Ovary (tissue), 7 donors: ENCODE measurements at regions not wholly inside any gene's neighbourhood (a gene's known extent, or its start where the extent isn't known, plus 50 kb on each side); places are given as distances from the start of the nearest gene placed in this dataset.

ENCODE experiments used
- DNase-seq, 5 donors: peaks; one replicate each; pipeline ENCODE4 v3.0.0-alpha.2; 2019 to 2020
- H3K27ac ChIP-seq, 2 donors: fragments of 200-600 bp; one replicate each; pipeline versions ENCODE4 v1.5.1 to v1.8.0; 2019 to 2022
- H3K27me3 ChIP-seq: fragments of 200-600 bp; one replicate; pipeline ENCODE4 v1.8.0; 2022
- H3K36me3 ChIP-seq: fragments of 200-600 bp; sonication (generic); one replicate; pipeline ENCODE4 v1.5.1; 2019
- H3K4me1 ChIP-seq: one replicate; pipeline ENCODE4 v1.8.1; 2013; ENCODE audit warnings: mild to moderate bottlenecking, moderate library complexity; ENCODE audit not compliant: insufficient read depth
- H3K4me3 ChIP-seq: fragments of 200-600 bp; sonication (generic); one replicate; pipeline ENCODE4 v1.5.1; 2017
- H3K9me3 ChIP-seq, 2 donors: fragments of 200-600 bp in 1 of 2; sonication (generic) in 1 of 2; one replicate each; pipeline versions ENCODE4 v1.5.1 to v1.8.1; 2013 to 2019; ENCODE audit warnings: mild to moderate bottlenecking in 1 of 2, moderate library complexity in 1 of 2
- CTCF ChIP-seq, 3 donors: fragments of 450-650 bp in 2 of 3; fragments of 200-600 bp in 1 of 3; IDR thresholded peaks; one replicate each; pipeline versions ENCODE4 v1.5.1 to v1.8.0; 2016 to 2022; ENCODE audit warnings: antibody characterized with exemption in 3 of 3, mild to moderate bottlenecking in 1 of 3
- EP300 ChIP-seq: sonication (generic); formaldehyde crosslinking; IDR thresholded peaks from one replicate; pipeline ENCODE4 v1.6.1; 2017; ENCODE audit warnings: antibody characterized with exemption
- POLR2A ChIP-seq: fragments of 450-650 bp; IDR thresholded peaks from one replicate; pipeline ENCODE4 v1.6.1; 2017; ENCODE audit warnings: antibody characterized with exemption, mild to moderate bottlenecking, moderate library complexity
- WGBS, 3 donors: extraction: QIAGEN DNeasy Blood & Tissue Kit in 1 of 3; methylation state at CpG; one replicate each; pipeline versions ENCODE4 v1.1.5 to v1.1.7; 2013 to 2017; 5-methylcytosine and 5-hydroxymethylcytosine counted together
- intact Hi-C, 4 donors: fragments of 100-400 bp; cut with DNase I; formaldehyde crosslinking; loops; one replicate each; pipeline versions ENCODE4 v1.11.0 to v1.15.1; 2022 to 2023
- donor health status: DM: no; HTN: no; CAD: no; lungs with moderate emphysema.
- donor health status: DM: no; HTN: no; CAD: no.
- donor health status: Bipolar disorder and iron deficiency.
- donor health status: DM: no; HTN: no; CAD: no.
- donor health status: DM: yes; HTN: yes; CAD: no.

- Histone ChIP-seq H3K4me3 (no peak overlapping the region), H3K27me3 (no peaks in the 10 kb centered on the region), H3K36me3 (no peaks in the 10 kb centered on the region), H3K27ac (no peak overlapping the region), H3K9me3 (no peaks in the 10 kb centered on the region), H3K4me1 (no peaks in the 10 kb centered on the region)
- 68 to 79% (median 76%) methylated on average over 6 of the region's 6 CpGs for WGBS, 3 donors
- no peak for DNase-seq
- TF ChIP-seq EP300 (no peak), CTCF (IDR thresholded peaks at IDR 0.05) (no peak), POLR2A (no peak)
- intact Hi-C loops = no loop called here
Observed at GRCh38 chr9:74303945-74304344, 193.2 kb upstream of the RORB start.

GRCh38 chr9:74304598-74304997, 192.5 kb upstream of the RORB start:
- no peak for TF ChIP-seq CTCF (IDR thresholded peaks at IDR 0.05)
- no peak for TF ChIP-seq POLR2A
- no peak for TF ChIP-seq EP300
- intact Hi-C loops = no loop called here
- H3K27ac ChIP-seq = no peak overlapping the region
- no peaks in the 10 kb centered on the region for H3K27me3 ChIP-seq
- 63 to 77% (median 66%) methylated on average over 1 of the region's 1 CpG for WGBS, 3 donors
- H3K4me1 ChIP-seq = no peaks in the 10 kb centered on the region
- no peak for DNase-seq
- H3K9me3 ChIP-seq = no peaks in the 10 kb centered on the region
- H3K4me3 ChIP-seq = no peak overlapping the region
- H3K36me3 ChIP-seq = no peaks in the 10 kb centered on the region

GRCh38 chr9:74309654-74310053, 187.5 kb upstream of the RORB start:
- no peaks in the 10 kb centered on the region for H3K9me3 ChIP-seq
- H3K4me3 ChIP-seq = no peak overlapping the region
- H3K27me3 ChIP-seq = no peaks in the 10 kb centered on the region
- TF ChIP-seq CTCF (IDR thresholded peaks at IDR 0.05) = no peak
- no peak for TF ChIP-seq POLR2A
- TF ChIP-seq EP300 = no peak
- H3K4me1 ChIP-seq = no peaks in the 10 kb centered on the region
- no peak for DNase-seq
- WGBS, 3 donors = 51 to 65% (median 53%) methylated on average over 2 of the region's 2 CpGs
- H3K27ac ChIP-seq = no peak overlapping the region
- intact Hi-C loops = no loop called here
- H3K36me3 ChIP-seq = no peaks in the 10 kb centered on the region

GRCh38 chr9:74317235-74317634, 179.9 kb upstream of the RORB start:
- Histone ChIP-seq H3K27ac (no peak overlapping the region), H3K36me3 (no peaks in the 10 kb centered on the region), H3K4me1 (no peaks in the 10 kb centered on the region), H3K4me3 (no peak overlapping the region), H3K9me3 (no peaks in the 10 kb centered on the region), H3K27me3 (no peaks in the 10 kb centered on the region)
- intact Hi-C loops = no loop called here
- TF ChIP-seq EP300 = no peak
- DNase-seq = no peak
- 0 to 47% (median 0%) methylated on average over 1 of the region's 1 CpG for WGBS, 3 donors

GRCh38 chr9:74321396-74321795, 175.7 kb upstream of the RORB start:
- TF ChIP-seq EP300 = no peak
- no peak for TF ChIP-seq CTCF (IDR thresholded peaks at IDR 0.05)
- no peak for TF ChIP-seq POLR2A
- H3K4me1 ChIP-seq = no peaks in the 10 kb centered on the region
- H3K9me3 ChIP-seq = no peaks in the 10 kb centered on the region
- no peaks in the 10 kb centered on the region for H3K36me3 ChIP-seq
- H3K4me3 ChIP-seq = no peak overlapping the region
- H3K27me3 ChIP-seq = no peaks in the 10 kb centered on the region
- DNase-seq = no peak
- intact Hi-C loops = no loop called here
- WGBS, 3 donors = 41 to 88% (median 81%) methylated on average over 2 of the region's 2 CpGs
- H3K27ac ChIP-seq = no peak overlapping the region
